ENCODE measurements at regions not wholly inside any gene's neighbourhood (a gene's known extent, or its start where the extent isn't known, plus 50 kb on each side); places are given as distances from the start of the nearest gene placed in this dataset.
"Not testable (repeated sequence)": the region's sequence is repeated elsewhere in the genome, so short reads cannot be mapped to it uniquely, and the experiment has no call there.

- DNase-seq (ENCODE audit: low spot score), result no peak
These were observed 200.5 kb downstream of the FAT3 start for GRCh38 chr11:92425127-92425526.

DNA sequence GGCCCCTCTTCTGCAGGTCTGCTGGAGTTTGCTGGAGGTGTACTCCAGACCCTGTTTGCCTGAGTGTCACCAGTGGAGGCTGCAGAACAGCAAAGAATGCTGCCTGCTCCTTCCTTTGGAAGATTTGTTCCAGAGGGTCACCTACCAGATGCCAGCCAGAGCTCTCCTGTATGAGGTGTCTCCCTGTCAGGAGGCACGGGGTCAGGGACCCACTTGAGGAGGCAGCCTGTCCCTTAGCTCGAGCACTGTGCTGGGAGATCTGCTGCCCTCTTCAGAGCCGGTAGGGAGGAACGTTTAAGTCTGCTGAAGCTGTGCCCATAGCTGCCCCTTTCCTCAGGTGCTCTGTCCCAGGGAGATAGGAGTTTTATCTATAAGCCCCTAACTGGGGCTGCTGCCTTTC is 207.9 kb downstream of the FAT3 start:
- no peak for DNase-seq (ENCODE audit: low spot score)

- no peak for DNase-seq (ENCODE audit: low spot score)
These were observed 211.7 kb downstream of the FAT3 start for GRCh38 chr11:92436034-92436920.

- no peak for DNase-seq (ENCODE audit: low spot score)
These were observed 214.5 kb downstream of the FAT3 start for GRCh38 chr11:92439133-92439532.

GRCh38 chr11:92440701-92441442 is 216.3 kb downstream of the FAT3 start:
- DNase-seq (ENCODE audit: low spot score), result no peak

GRCh38 chr11:92441443-92441726 is 216.8 kb downstream of the FAT3 start:
- no peak for DNase-seq (ENCODE audit: low spot score)

DNA sequence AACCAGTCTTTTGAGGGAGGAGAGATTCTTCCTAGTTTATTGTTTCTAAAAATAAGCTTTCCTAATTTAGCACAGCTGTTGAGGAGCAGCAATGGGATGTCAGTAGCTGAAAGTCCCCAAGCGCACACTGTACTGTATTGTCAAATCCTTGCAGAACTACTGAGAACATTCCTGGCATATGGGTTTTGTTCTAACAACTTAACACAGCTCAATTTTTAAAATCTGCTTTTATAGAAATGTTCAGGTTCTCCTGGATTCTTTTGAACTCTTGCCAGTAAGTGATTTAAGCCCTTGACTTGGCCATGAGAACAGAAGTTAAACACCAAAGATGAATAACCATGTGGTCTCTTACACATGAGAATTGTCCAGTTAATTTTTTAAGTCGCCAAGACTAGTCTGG is 218.6 kb downstream of the FAT3 start:
- DNase-seq (ENCODE audit: low spot score), result no peak

GRCh38 chr11:92447586-92447985 is 223.0 kb downstream of the FAT3 start:
- no peak for DNase-seq (ENCODE audit: low spot score)

GRCh38 chr11:92449222-92449621 is 224.6 kb downstream of the FAT3 start:
- DNase-seq (ENCODE audit: low spot score), result no peak

DNA sequence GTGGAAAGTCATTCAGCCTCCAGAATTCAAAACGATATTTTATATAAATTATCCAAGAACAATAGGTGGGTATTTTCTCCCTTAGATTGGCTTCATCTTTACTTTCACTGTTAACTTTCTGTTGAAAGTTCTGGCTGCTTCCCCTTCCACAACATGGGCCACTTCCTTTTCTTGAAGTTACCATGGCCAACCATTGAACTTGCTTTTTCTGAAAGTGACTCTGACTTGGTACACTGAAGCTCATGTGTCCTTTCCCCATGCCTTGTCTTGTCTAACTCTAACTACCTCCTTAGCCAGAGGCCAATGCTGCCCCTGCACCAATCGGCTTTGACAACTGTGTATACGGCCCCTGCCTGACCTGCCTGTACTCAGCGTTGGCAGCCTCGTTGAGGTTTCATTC is 225.2 kb downstream of the FAT3 start:
- no peak for DNase-seq (ENCODE audit: low spot score)

DNA sequence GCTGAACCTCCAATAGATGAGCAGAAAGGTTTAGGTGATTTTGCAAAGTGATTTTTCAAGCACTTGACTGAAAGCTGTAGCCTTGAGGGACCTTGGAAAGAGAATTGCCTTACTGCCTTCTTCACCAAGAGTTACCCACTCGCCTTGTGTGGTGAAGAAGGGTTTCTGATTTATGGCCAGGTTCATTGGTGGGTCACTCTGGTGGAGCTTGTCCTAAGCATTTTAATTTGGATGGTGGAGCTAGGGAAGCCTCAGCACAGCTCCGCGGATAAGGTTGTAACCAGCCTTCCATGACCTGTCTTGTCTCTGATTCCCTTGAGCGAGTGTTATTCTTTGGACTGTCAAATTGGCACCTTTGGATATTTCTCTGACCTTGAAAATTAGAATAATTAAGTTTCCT is 226.4 kb downstream of the FAT3 start:
- DNase-seq (ENCODE audit: low spot score), result no peak

DNA sequence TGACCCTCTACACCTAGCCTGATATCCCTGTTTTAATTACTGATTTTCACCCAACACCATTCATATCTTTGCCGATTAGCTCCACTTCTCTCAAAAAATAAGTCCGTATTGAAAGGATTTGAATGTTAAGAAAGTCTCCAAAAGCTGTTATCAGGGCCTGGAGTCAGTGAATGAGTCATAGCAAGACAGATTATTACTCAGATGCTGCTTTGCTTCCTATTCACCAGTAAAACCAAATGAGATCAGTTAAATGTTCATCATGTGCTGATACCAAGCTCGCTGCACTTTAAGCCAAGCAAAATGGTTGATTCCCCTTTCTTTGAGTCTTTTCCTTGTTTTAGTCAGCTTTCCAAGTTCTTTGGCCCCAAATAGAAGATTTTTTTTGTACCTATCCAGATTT is 228.4 kb downstream of the FAT3 start:
- peak; percentile 8 for DNase-seq (ENCODE audit: low spot score)

- DNase-seq (ENCODE audit: low spot score), result no peak
These were observed 230.7 kb downstream of the FAT3 start for GRCh38 chr11:92455210-92455790.

DNA sequence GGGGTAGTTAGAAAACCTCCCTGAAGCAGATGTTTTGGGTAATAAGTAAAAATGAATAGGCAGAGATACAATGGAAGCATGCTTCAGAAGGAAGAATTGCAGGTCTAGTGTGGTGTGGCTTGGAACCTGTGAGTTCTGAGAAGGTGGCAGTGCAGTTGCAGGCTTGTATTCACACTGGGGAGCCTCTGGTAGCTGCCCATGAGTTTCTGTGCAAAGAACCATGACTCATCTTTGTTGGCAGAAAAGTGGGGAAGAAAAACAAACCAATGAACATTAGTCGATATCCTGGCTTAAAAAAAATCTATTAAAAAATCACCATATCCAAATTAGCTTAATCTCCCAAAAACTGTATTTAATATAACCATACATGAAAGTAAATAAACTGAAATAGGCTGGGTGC is 232.6 kb downstream of the FAT3 start:
- DNase-seq (ENCODE audit: low spot score), result no peak

DNA sequence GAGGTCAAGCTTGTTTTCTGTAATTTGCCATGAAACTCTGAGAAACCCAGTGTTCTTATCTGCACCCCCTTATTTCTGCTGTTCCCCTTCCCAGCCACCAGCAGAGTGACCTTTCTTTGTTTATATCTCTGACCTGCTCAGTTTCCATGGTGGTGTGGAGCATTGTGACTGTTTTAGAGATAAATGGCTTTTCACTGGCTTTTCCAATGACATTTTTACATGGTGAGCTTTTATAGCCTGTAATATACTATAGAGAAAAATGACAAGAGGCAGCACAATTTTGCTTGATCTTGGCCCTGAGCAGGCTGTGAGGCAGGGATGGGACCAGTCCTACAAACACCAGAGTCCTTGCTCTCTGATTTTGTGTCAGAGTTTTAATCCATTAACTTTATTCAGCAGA is 233.9 kb downstream of the FAT3 start:
- no peak for DNase-seq (ENCODE audit: low spot score)

DNA sequence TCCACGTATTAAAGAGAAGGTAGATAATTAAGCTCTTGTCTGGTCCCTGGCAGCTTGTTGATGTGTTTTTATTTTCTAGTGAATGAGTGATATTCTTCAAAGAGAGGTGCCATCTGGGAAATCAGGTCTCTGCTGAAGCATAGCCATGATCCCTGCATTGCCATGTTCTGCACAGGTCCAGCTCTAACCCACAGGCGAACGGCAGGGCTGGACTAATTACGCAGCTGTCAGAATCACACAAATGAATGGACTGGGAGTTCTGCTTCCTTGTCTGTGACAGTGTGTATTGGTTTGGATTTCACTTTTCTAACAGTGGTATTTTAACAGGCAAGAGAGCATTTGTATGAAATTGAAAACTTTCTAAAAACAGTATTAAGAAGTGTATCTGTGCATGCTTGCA is 235.6 kb downstream of the FAT3 start:
- DNase-seq (ENCODE audit: low spot score), result no peak

DNA sequence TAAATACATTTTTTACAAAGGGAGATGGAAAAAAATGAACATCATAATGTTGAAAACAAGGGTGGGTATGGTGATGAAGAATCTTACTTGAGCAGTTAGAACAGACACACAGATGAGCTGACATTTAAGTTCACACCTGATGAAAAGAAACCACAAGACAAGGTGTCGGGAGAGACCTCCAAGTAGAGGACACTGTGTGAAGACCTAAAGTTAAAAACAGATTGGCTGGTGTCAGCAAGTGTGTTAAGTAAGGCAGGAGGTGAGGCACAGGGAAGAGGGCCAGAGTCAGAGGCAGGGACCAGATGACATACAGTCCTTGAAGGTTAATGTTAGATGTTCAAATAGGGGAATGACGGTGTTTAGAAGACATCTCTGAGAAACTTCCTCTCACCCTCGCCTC is 236.8 kb downstream of the FAT3 start:
- no peak for DNase-seq (ENCODE audit: low spot score)

GRCh38 chr11:92462821-92463220 is 238.2 kb downstream of the FAT3 start:
- no peak for DNase-seq (ENCODE audit: low spot score)

DNA sequence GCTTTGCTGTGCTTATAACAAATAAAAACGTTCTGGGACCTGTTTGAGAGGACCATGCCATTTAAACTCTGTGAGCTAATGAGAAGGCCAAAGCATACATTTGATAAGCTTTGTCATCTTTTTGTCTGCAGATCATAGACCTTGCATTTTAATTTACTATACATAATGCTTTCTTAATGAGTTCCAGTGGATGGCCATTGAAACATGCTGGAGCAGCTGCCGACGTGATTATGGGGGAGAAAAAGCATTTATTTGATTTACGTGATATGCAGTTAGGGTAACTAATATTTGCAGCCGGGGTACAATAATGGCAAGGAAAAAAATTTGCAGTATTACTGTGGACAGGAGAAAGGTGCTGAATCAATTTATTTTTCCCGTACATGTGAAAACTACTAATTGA is 240.2 kb downstream of the FAT3 start:
- DNase-seq (ENCODE audit: low spot score), result no peak

GRCh38 chr11:92465410-92465809 is 240.8 kb downstream of the FAT3 start:
- DNase-seq (ENCODE audit: low spot score), result not testable (repeated sequence)

DNA sequence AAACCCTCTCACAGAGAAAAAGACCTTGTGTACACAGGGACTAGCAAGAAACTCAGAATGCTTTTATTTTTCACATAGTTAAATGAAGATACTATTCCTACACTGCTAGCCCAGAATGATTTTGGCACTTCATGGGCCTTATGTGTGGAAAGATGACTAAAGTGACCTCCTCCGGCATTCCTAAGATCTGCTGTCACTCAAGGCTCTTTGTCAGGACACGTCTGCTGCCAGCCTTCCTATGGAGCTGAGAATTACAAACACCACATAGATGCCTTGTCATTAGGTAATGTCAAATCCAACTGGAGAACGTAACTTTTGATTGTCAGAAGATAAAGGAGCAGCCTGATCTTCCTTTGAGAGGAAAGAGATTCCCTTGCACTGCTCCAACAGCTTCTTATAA is 249.1 kb downstream of the FAT3 start:
- DNase-seq (ENCODE audit: low spot score), result no peak

DNA sequence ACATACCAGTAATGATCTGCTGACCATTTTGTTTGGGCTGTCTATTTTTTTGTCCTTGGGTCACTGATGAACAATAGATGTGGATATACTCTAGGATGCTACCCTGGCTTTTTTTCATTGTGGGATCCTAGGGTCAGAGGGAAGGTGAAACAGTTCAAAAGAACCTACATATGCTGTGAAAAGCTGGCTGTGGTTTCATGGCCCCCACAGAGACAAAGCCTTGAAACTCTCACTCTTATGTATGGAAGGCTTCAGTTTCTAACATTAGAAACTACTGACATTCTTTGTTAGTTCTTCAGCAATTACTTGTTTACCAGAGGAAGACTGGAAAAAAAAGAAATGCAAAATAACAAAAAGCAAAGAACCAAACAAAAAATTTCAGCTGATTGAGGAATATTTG is 250.7 kb downstream of the FAT3 start:
- DNase-seq (ENCODE audit: low spot score), result no peak

- DNase-seq (ENCODE audit: low spot score), result no peak
These were observed 251.2 kb downstream of the FAT3 start for GRCh38 chr11:92475819-92476218.

Data from H4 (cell line).